OCI-LY7 (cell line): ENCODE measurements at regions not wholly inside any gene's neighbourhood (a gene's known extent, or its start where the extent isn't known, plus 50 kb on each side); places are given as distances from the start of the nearest gene placed in this dataset.

Experiments
- EZH2phosphoT487 ChIP-seq: fragments of 200-600 bp; sonication (generic); IDR thresholded peaks from 2 replicates; pipeline ENCODE4 v1.6.1; 2018; ENCODE audit warnings: low read depth, borderline replicate concordance, mild to moderate bottlenecking, mixed run types, antibody characterized with exemption, low read length, moderate library complexity, mixed read lengths
- TF ChIP-seq, protein P1 (sequence below): fragments of 200-600 bp; sonication (generic); conservative IDR thresholded peaks from 2 replicates; pipeline ENCODE4 v1.5.1; 2014; ENCODE audit warnings: mild to moderate bottlenecking, antibody characterized with exemption, low read length, moderate library complexity, mixed read lengths

- TF ChIP-seq, protein P1, sequence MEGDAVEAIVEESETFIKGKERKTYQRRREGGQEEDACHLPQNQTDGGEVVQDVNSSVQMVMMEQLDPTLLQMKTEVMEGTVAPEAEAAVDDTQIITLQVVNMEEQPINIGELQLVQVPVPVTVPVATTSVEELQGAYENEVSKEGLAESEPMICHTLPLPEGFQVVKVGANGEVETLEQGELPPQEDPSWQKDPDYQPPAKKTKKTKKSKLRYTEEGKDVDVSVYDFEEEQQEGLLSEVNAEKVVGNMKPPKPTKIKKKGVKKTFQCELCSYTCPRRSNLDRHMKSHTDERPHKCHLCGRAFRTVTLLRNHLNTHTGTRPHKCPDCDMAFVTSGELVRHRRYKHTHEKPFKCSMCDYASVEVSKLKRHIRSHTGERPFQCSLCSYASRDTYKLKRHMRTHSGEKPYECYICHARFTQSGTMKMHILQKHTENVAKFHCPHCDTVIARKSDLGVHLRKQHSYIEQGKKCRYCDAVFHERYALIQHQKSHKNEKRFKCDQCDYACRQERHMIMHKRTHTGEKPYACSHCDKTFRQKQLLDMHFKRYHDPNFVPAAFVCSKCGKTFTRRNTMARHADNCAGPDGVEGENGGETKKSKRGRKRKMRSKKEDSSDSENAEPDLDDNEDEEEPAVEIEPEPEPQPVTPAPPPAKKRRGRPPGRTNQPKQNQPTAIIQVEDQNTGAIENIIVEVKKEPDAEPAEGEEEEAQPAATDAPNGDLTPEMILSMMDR: no peak
- TF ChIP-seq EZH2phosphoT487: no peak
These were observed 90.0 kb upstream of the EIF5 start for GRCh38 chr14:103243764-103244737.
